NCI-H2029 (cell line): ENCODE measurements at regions not wholly inside any gene's neighbourhood (a gene's known extent, or its start where the extent isn't known, plus 50 kb on each side); places are given as distances from the start of the nearest gene placed in this dataset.

Source experiments
- DNase-seq: peaks from one replicate; lab custom pipeline; 2025; lab: John Stamatoyannopoulos, UW

GRCh38 chr2:100192825-100193224 is 50.4 kb upstream of the AFF3 start:
- DNase-seq: no peak

- DNase-seq: no peak
Measured at GRCh38 chr2:100192300-100192699, 49.9 kb upstream of the AFF3 start.
